GM06990 (cell line): ENCODE measurements at regions not wholly inside any gene's neighbourhood (a gene's known extent, or its start where the extent isn't known, plus 50 kb on each side); places are given as distances from the start of the nearest gene placed in this dataset.

Experiments used
- DNase-seq: peaks from one replicate; pipeline ENCODE4 v3.0.0-alpha.2; 2011; ENCODE audit not compliant: insufficient read length; ENCODE audit errors: extremely low read depth
- H3K27me3 ChIP-seq: replicated peaks from 2 replicates; pipeline ENCODE4 v1.6.0; 2011; ENCODE audit warnings: low read length; ENCODE audit not compliant: control insufficient read depth, insufficient read depth
- H3K36me3 ChIP-seq: 2 replicates; pipeline ENCODE4 v1.5.1; 2011; ENCODE audit warnings: low read length; ENCODE audit not compliant: control insufficient read depth, insufficient read depth
- H3K4me3 ChIP-seq: replicated peaks from 2 replicates; pipeline ENCODE4 v1.5.1; 2011; ENCODE audit warnings: low read depth, mild to moderate bottlenecking, control low read depth, low read length
- TF ChIP-seq, protein P1 (sequence below): IDR thresholded peaks from 2 replicates; pipeline ENCODE4 v1.5.1; 2011; ENCODE audit warnings: low read length, control low read depth, mild to moderate bottlenecking, inconsistent platforms; ENCODE audit not compliant: insufficient read depth, poor library complexity, severe bottlenecking

GRCh38 chr21:35611708-35612132 is 448.6 kb downstream of the SETD4 start:
- TF ChIP-seq, protein P1, sequence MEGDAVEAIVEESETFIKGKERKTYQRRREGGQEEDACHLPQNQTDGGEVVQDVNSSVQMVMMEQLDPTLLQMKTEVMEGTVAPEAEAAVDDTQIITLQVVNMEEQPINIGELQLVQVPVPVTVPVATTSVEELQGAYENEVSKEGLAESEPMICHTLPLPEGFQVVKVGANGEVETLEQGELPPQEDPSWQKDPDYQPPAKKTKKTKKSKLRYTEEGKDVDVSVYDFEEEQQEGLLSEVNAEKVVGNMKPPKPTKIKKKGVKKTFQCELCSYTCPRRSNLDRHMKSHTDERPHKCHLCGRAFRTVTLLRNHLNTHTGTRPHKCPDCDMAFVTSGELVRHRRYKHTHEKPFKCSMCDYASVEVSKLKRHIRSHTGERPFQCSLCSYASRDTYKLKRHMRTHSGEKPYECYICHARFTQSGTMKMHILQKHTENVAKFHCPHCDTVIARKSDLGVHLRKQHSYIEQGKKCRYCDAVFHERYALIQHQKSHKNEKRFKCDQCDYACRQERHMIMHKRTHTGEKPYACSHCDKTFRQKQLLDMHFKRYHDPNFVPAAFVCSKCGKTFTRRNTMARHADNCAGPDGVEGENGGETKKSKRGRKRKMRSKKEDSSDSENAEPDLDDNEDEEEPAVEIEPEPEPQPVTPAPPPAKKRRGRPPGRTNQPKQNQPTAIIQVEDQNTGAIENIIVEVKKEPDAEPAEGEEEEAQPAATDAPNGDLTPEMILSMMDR, result no peak
- Histone ChIP-seq H3K36me3 (no peaks in the 10 kb centered on the region), H3K4me3 (no peak overlapping the region), H3K27me3 (no peaks in the 10 kb centered on the region; the same call in 1 of the 2 replicates)
- DNase-seq, result no peak

DNA sequence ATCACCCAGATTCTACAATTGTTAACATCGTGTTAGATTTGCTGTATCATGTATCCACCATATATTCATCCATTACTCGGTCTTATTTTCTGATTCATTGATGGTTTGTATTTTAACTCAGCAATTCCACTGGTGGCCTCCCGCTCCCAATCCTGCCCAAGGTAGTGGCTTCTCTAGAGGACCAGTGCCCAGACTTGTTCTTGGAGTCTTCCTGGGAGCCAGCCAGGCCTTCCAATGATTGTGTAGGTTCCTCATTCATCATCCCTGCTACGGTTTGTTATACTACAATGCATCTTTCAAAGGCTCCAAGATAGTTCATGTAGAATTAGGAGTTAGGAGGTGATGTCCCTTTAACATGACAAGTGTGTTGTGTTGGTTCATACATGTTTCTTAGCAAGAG is 451.1 kb downstream of the SETD4 start:
- DNase-seq, result no peak
- Histone ChIP-seq H3K27me3 (no peaks in the 10 kb centered on the region; the same call in none of the 2 replicates), H3K36me3 (no peaks in the 10 kb centered on the region), H3K4me3 (no peak overlapping the region)
- TF ChIP-seq, protein P1, result no peak

DNA sequence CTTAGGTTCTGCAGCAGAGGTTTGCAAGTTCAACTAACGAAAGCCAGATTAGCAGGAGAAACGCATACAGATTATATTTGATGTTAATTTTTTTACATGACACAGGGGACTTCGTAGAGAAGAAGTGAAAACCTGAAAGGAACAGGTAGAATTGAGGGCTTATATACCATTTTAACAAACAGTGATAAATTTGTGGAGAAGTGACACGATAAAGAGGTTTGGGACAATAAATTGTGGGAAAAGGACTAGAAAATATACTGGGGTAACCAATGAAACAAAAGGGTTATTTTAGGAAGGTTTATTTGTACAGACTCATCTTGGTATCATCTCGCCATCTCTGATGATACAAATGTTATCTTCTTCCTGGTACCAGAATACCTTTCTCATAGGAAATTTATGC is 452.9 kb downstream of the SETD4 start:
- Histone ChIP-seq H3K4me3 (no peak overlapping the region), H3K27me3 (no peaks in the 10 kb centered on the region; the same call in none of the 2 replicates), H3K36me3 (no peaks in the 10 kb centered on the region)
- TF ChIP-seq, protein P1, result no peak
- DNase-seq, result no peak

DNA sequence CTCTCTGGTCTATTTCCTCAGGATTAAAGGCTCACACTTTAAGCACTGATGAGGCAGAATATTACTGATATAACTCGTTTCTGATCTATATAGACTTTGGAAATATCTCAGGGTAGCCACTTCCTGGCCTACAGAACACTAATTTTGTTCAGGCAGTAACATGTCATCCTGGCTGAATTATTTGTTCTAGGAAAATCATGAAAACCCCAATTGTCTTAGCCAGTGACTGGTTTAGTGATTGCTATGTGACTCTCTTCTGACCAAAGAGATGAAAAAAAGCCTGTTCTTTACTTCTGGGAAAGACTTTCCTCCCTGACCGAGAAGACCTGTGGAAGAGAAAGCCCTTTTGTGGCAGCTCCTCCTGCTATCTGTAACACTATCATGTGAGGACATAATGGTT is 453.7 kb downstream of the SETD4 start:
- H3K4me3 ChIP-seq, result no peak overlapping the region
- DNase-seq, result no peak
- no peaks in the 10 kb centered on the region; the same call in none of the 2 replicates for H3K27me3 ChIP-seq
- no peaks in the 10 kb centered on the region for H3K36me3 ChIP-seq
- TF ChIP-seq, protein P1, result no peak

GRCh38 chr21:35606146-35606545 is 454.2 kb downstream of the SETD4 start:
- TF ChIP-seq, protein P1, result no peak
- Histone ChIP-seq H3K36me3 (no peaks in the 10 kb centered on the region), H3K4me3 (no peak overlapping the region), H3K27me3 (no peaks in the 10 kb centered on the region; the same call in none of the 2 replicates)
- no peak for DNase-seq

- no peak for DNase-seq
- Histone ChIP-seq H3K36me3 (no peaks in the 10 kb centered on the region), H3K4me3 (no peak overlapping the region), H3K27me3 (no peaks in the 10 kb centered on the region; the same call in 1 of the 2 replicates)
- TF ChIP-seq, protein P1, result no peak
Measured at GRCh38 chr21:35603494-35603893, 456.8 kb downstream of the SETD4 start.
